ENCODE measurements at regions not wholly inside any gene's neighbourhood (a gene's known extent, or its start where the extent isn't known, plus 50 kb on each side); places are given as distances from the start of the nearest gene placed in this dataset.

DNA sequence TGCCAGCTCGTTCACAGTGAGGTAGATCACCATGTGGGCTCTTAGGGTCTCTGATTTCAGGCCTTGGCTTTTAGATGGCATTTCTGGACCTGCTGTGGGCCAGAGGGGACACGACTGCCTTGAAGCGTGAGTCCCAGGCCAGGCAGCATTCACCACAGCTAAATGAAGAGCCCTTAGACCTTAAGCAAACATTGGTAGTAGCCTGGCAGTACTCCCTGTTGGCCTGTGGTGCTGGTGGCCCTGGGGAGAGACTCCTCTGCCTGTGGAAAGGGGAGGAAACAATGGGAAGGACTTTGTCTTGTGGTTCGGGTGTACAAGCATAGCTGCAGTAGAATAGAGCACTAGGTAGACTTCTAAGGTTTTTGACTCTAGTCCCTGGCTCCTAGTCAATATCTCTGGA is 456.0 kb upstream of the DCC start:
- TF ChIP-seq POLR2A (IDR thresholded peaks at IDR 0.05; ENCODE audit: low read length), result no peak
- no peak for TF ChIP-seq ZC3H11A (IDR thresholded peaks at IDR 0.05)
- TF ChIP-seq, protein P1, sequence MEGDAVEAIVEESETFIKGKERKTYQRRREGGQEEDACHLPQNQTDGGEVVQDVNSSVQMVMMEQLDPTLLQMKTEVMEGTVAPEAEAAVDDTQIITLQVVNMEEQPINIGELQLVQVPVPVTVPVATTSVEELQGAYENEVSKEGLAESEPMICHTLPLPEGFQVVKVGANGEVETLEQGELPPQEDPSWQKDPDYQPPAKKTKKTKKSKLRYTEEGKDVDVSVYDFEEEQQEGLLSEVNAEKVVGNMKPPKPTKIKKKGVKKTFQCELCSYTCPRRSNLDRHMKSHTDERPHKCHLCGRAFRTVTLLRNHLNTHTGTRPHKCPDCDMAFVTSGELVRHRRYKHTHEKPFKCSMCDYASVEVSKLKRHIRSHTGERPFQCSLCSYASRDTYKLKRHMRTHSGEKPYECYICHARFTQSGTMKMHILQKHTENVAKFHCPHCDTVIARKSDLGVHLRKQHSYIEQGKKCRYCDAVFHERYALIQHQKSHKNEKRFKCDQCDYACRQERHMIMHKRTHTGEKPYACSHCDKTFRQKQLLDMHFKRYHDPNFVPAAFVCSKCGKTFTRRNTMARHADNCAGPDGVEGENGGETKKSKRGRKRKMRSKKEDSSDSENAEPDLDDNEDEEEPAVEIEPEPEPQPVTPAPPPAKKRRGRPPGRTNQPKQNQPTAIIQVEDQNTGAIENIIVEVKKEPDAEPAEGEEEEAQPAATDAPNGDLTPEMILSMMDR (IDR thresholded peaks at IDR 0.05), result no peak
- TF ChIP-seq ZFP36 (IDR thresholded peaks at IDR 0.05; ENCODE audit: borderline replicate concordance, partially characterized antibody), result no peak
- TF ChIP-seq JUN (IDR thresholded peaks at IDR 0.05), result no peak
- no peak for TF ChIP-seq CEBPB (IDR thresholded peaks at IDR 0.05)
- TF ChIP-seq, protein P2, sequence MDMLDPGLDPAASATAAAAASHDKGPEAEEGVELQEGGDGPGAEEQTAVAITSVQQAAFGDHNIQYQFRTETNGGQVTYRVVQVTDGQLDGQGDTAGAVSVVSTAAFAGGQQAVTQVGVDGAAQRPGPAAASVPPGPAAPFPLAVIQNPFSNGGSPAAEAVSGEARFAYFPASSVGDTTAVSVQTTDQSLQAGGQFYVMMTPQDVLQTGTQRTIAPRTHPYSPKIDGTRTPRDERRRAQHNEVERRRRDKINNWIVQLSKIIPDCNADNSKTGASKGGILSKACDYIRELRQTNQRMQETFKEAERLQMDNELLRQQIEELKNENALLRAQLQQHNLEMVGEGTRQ (IDR thresholded peaks at IDR 0.05), result no peak
- TF ChIP-seq CBX8 (IDR thresholded peaks at IDR 0.05), result no peak

Data from A549 (cell line).